GM21619 (cell line): ENCODE measurements at regions not wholly inside any gene's neighbourhood (a gene's known extent, or its start where the extent isn't known, plus 50 kb on each side); places are given as distances from the start of the nearest gene placed in this dataset.
A peak's percentile ranks its signal among the peaks of the same experiment; 100 is the strongest.

Experiments used
- ATAC-seq: cut with Tn5 transposase; IDR thresholded peaks from one replicate; pipeline ENCODE4 v1.9.1; 2021; ENCODE audit not compliant: unreplicated experiment

GRCh38 chr1:101290922-101291561, 54.2 kb downstream of the S1PR1 start:
- no peak for ATAC-seq

- no peak for ATAC-seq
Measured at GRCh38 chr1:101291562-101292380, 55.0 kb downstream of the S1PR1 start.

- ATAC-seq, result peak; percentile 49
Measured at GRCh38 chr1:101293461-101294051, 56.7 kb downstream of the S1PR1 start.

GRCh38 chr1:101295209-101295608, 58.4 kb downstream of the S1PR1 start:
- ATAC-seq, result no peak

- no peak for ATAC-seq
Measured at GRCh38 chr1:101298663-101299062, 61.8 kb downstream of the S1PR1 start.

- no peak for ATAC-seq
Measured at GRCh38 chr1:101299141-101299540, 62.3 kb downstream of the S1PR1 start.

- ATAC-seq, result no peak
Measured at GRCh38 chr1:101299710-101300109, 62.9 kb downstream of the S1PR1 start.

GRCh38 chr1:101300916-101301315, 64.1 kb downstream of the S1PR1 start:
- no peak for ATAC-seq

GRCh38 chr1:101301446-101302057, 64.7 kb downstream of the S1PR1 start:
- ATAC-seq, result no peak

- ATAC-seq, result no peak
Measured at GRCh38 chr1:101302831-101303511, 66.2 kb downstream of the S1PR1 start.

- no peak for ATAC-seq
Measured at GRCh38 chr1:101307985-101308689, 71.3 kb downstream of the S1PR1 start.

- ATAC-seq, result no peak
Measured at GRCh38 chr1:101308935-101309333, 72.1 kb downstream of the S1PR1 start.

- ATAC-seq, result peak; percentile 51
Measured at GRCh38 chr1:101309334-101310311, 72.8 kb downstream of the S1PR1 start.

GRCh38 chr1:101310506-101310905, 73.7 kb downstream of the S1PR1 start:
- no peak for ATAC-seq

- no peak for ATAC-seq
Measured at GRCh38 chr1:101311146-101311920, 74.5 kb downstream of the S1PR1 start.

GRCh38 chr1:101312147-101312546, 75.3 kb downstream of the S1PR1 start:
- ATAC-seq, result no peak

GRCh38 chr1:101313356-101313755, 76.5 kb downstream of the S1PR1 start:
- ATAC-seq, result no peak

GRCh38 chr1:101314244-101314643, 77.4 kb downstream of the S1PR1 start:
- ATAC-seq, result peak; percentile 30

GRCh38 chr1:101316256-101316655, 79.4 kb downstream of the S1PR1 start:
- ATAC-seq, result no peak
